GM12891 (cell line): ENCODE measurements at regions not wholly inside any gene's neighbourhood (a gene's known extent, or its start where the extent isn't known, plus 50 kb on each side); places are given as distances from the start of the nearest gene placed in this dataset.
"Not testable (repeated sequence)": the region's sequence is repeated elsewhere in the genome, so short reads cannot be mapped to it uniquely, and the experiment has no call there.

Experiments used
- DNase-seq: peaks from one replicate; pipeline ENCODE4 v3.0.0; 2011; ENCODE audit warnings: low spot score; ENCODE audit not compliant: insufficient read length
- FAIRE-seq: peaks from 2 replicates; lab custom pipeline; 2011; peaks lifted over from hg19 to GRCh38; lab: Jason Lieb, UNC
- PAX5 ChIP-seq: IDR thresholded peaks from 2 replicates; pipeline ENCODE4 v1.6.1; 2011; ENCODE audit warnings: low read length, moderate library complexity, mild to moderate bottlenecking; ENCODE audit not compliant: insufficient read depth, severe bottlenecking
- POLR2A ChIP-seq: IDR thresholded peaks from 2 replicates; pipeline ENCODE4 v1.6.1; 2011; ENCODE audit warnings: low read depth, low read length, control low read depth
- POLR2AphosphoS5 ChIP-seq: IDR thresholded peaks from 2 replicates; pipeline ENCODE4 v1.6.1; 2011; ENCODE audit warnings: low read depth, low read length, control low read depth
- POU2F2 ChIP-seq: IDR thresholded peaks from 2 replicates; pipeline ENCODE4 v1.6.1; 2011; ENCODE audit warnings: low read depth, mild to moderate bottlenecking, control low read depth, low read length, moderate library complexity
- SPI1 ChIP-seq: IDR thresholded peaks from 2 replicates; pipeline ENCODE4 v1.6.1; 2011; ENCODE audit warnings: low read depth, low read length, control low read depth
- TAF1 ChIP-seq: IDR thresholded peaks from 2 replicates; pipeline ENCODE4 v1.6.1; 2011; ENCODE audit warnings: low read depth, low read length, control low read depth

DNA sequence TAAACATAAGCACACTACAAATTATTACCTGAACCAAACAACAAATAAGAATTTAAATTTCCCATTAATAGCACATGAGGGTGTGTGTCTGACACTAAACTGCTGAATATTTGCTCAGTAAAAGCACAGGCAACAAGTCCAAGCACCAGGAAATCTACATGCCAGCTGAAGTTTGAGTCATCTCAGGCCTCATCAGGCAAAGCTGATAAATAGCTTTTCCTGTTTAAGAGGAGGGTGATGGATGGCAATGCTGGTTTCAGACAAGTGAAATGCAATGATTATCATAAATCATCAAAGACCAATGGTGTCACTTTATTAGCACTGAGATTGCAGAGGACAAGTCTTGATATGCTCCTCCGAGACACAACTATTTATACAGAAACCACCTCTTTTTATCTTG lies 1668.0 kb upstream of the C9orf72 start:
- TF ChIP-seq PAX5 (no peak), POLR2A (no peak), TAF1 (no peak), POU2F2 (no peak), POLR2AphosphoS5 (no peak), SPI1 (no peak)
- no peak for DNase-seq
- no peak for FAIRE-seq

DNA sequence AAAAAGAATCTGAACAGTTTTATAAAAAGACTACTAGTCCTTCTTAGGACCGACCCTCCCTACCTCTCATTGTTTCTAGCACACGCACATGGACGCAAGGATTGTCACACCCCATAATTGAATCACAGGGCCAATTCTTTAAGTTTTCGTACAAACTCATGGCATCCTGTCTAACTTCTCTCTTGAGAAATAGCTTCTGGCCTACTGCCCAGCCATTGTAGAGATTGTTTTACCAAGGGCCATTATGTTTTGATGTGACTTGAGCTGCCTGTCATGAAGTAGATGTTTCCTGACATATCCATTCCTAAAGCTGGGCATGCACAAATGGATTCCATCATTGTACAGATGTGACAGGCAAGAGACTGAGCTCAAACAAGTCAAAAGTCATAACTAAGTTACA lies 1672.1 kb upstream of the C9orf72 start:
- no peak for FAIRE-seq
- TF ChIP-seq POLR2A (no peak), SPI1 (no peak), TAF1 (no peak), POLR2AphosphoS5 (no peak), PAX5 (no peak), POU2F2 (no peak)
- no peak for DNase-seq

DNA sequence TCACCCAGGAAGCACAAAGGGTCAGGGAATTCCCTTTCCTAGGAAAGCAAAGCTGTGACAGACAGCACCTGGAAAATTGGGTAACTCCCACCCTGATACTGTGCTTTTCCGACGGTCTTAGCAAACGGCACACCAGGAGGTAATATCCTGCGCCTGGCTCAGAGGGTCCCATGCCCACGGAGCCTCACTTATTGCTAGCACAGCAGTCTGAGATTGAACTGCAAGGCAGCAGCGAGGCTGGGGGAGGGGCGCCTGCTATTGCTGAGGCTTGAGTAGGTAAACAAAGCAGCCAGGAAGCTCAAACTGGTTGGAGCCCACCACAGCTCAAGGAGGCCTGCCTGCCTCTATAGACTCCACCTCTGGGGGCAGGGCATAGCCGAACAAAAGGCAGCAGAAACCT lies 1697.1 kb upstream of the C9orf72 start:
- not testable (repeated sequence) for DNase-seq, FAIRE-seq

DNA sequence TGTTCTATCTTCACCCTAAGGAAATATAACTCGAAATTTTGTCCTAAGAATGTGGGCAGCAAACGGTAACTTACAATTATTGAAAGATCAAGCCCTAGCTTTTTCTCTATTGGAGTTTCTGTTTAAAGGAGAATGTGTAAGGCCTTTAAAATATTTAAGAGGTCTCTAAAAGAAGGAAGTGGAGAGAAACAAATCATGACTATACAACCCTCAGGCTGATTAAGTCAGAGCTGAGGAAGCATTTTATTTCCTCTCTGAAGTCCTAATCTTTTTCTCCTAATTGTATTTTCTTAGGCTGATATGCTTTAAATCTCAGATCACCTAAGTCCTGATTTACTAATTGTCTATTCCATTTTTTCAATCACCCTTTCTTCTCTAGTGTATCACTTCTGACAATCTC lies 1708.8 kb upstream of the C9orf72 start:
- TF ChIP-seq PAX5 (no peak), POU2F2 (no peak), POLR2A (no peak)
- FAIRE-seq = no peak

DNA sequence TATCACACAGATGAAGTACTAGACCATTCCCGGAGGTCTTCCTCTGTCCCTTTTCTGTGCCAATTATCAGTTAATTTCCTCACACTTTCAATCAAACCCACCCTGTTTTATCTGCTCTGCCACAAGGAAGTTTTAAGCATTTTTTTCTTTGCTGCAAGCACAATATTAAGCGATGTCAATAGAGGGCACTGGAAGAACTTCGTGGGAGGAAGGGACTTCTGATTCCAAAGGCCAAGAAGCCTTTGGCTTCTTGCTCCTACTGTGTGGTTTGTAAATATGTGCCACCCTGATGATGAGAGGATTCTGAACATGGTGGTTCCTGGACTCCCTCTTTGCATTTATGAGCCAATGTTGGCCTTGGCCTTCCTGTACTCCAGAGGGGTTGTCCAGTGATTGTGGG lies 1712.5 kb upstream of the C9orf72 start:
- FAIRE-seq (no peak), DNase-seq (no peak)
- TF ChIP-seq SPI1 (no peak), POLR2A (no peak), POU2F2 (no peak), POLR2AphosphoS5 (no peak), TAF1 (no peak), PAX5 (no peak)

More for the DNA sequence above, 1708.8 kb upstream of the C9orf72 start:
- no peak for DNase-seq

DNA sequence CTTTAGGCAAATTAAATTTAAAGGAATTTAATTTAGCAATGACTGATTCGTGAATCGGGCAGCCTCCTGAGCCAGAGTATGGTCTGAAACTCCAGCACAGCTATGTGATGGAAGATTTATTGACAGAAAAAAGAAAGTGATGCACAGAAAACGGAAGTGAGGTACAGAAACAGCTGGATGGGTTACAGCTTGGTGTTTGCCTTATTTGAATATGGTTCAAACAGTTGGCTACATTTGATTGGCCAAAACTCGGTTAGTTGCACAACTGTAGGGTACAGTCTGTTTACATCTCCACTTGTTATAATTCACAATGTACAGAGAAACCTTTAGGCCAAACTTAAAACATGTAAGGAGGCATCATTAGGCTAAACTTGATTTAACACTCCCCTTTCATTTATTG lies 1716.1 kb upstream of the C9orf72 start:
- TF ChIP-seq POLR2A = no peak
- TF ChIP-seq PAX5 = no peak
- no peak for TF ChIP-seq TAF1
- TF ChIP-seq POU2F2 = no peak
- no peak for TF ChIP-seq SPI1
- no peak for TF ChIP-seq POLR2AphosphoS5
- DNase-seq (no peak), FAIRE-seq (no peak)

DNA sequence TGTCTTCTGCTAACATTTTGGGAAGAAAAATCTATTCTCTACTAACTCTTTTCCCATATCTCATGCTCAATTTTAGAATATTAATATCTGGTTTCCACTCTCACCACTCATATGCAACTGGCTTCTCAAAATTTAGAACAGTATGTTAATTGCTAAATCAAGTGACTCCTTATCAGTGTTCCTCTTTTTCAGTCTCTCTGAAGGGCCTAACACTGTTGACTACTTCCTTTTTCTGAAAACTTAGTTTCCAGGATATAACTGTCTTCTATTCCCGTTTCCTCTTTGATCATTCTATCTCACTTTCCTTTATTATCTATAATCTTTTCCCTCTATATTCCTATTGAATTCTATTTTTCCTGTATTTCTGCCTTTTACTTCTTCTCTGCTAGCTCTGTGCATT lies 1717.2 kb upstream of the C9orf72 start:
- no peak for DNase-seq
- no peak for FAIRE-seq
- TF ChIP-seq TAF1 (no peak), POLR2A (no peak), PAX5 (no peak), POLR2AphosphoS5 (no peak), SPI1 (no peak), POU2F2 (no peak)

DNA sequence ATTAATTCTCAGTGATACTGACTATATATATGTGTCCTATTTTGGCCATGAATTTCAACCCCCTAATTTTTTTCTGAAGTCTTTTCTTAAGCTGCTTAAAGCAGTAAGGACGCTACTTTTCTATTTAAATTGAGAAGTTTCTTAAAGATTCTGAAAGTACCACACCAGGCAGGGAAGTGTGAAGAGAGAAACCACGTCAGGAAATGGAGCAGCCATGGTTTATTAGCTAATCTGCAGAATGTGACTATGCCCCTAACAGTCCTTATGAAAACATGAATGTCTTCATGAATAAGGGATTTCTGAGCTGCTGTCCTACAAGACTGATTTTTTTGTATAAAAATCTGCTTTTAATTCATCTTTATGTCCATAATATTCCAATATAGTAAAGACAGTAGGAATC lies 1724.3 kb upstream of the C9orf72 start:
- DNase-seq (no peak), FAIRE-seq (no peak)
- TF ChIP-seq POU2F2 = no peak
- TF ChIP-seq TAF1 = no peak
- no peak for TF ChIP-seq PAX5
- no peak for TF ChIP-seq SPI1
- TF ChIP-seq POLR2A = no peak
- no peak for TF ChIP-seq POLR2AphosphoS5

DNA sequence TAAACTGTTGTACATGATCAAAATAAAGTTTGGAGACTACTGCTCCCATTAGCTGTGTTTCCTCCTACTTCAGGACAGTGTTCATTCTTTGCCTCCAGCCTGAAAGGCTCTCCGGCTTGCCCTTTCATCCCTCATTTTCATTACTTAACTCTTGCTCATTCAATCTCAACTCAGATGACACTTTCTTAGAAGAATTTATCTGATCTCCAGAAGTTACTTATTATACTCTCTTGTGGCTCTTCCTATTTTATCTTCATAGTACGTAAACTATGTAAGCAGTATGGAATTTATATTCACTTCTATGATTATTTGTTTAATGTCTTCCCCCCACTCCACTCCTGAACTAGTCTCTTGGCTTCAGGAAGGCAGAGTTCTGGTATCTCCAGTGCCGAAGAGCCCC lies 1737.9 kb upstream of the C9orf72 start:
- DNase-seq = no peak
- no peak for FAIRE-seq
- no peak for TF ChIP-seq POLR2A

DNA sequence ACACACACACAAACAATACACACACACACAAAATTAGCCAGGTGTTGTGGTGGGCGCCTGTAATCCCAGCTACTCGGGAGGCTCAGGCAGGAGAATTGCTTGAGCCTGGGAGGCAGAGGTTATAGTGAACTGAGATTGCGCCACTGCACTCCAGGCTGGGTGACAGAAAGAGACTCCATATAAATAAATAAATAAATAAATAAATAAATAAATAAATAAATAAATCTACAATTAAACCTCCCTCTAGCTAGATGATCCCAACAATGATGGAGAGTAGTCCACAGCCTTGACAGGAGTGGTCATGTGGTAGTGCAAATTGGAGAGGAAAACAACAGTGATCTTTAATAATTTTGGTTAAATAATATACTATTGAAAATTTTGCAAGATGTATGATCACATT lies 1739.0 kb upstream of the C9orf72 start:
- DNase-seq = no peak
- no peak for TF ChIP-seq POLR2AphosphoS5
- no peak for FAIRE-seq

DNA sequence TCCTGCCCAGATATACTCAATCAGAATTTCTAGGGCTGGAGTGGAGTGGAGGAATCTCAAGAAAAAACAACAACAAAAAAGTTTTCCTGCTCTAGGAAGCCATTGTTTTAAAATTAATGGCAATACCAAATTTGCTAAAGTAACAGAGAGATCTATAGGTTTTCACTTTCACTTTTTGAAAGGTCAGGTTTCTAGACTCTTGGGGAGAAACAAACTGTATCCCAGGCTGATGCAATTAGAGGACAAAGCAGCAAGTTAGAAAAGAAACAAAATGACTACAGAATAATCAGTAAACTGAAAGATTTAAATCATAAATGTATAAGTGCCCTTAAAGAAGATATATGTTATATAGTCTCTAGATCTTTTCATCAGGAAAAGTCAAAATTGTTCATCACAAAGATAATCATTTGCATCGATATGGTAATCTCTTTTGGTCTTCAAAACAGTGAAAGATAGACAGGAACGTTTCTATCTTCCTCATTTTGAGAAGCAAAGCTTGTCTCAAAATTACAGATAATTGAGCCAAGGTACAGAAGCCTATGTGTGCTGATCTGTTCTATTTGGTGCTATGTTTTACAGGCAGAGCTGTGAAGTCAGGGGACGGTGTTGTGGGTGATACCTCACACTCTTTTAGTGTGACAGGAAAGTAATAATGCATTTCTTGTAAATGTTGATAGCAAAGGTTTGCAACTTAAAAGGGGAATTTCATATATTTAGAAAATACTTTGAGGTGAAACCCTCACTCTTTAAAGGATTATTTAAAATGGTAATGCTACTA lies 1746.6 kb upstream of the C9orf72 start:
- DNase-seq (no peak), FAIRE-seq (no peak)
- TF ChIP-seq POLR2A (no peak), SPI1 (no peak), PAX5 (no peak), POLR2AphosphoS5 (no peak), TAF1 (no peak), POU2F2 (no peak)
